ENCODE measurements at regions not wholly inside any gene's neighbourhood (a gene's known extent, or its start where the extent isn't known, plus 50 kb on each side); places are given as distances from the start of the nearest gene placed in this dataset.

DNA sequence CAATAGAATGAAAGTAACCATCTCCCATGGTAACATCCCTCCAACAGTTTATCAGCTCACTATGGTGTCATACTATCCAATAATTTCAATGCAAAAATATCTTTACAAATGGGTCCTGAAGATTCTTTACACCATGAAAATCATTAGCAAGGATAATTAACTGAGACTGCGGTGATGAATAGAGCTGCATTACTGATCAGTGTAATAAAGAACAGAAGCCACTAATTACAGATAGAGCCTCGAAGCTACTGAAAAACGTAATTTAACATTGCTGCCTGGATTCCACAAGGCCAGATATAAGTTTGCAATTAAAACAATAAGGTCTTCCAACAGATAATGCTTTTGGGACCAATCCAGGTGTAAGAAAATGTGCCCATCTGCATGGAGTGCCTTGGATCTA, 1245.8 kb upstream of the SLC39A10 start:
- TF ChIP-seq CTCF (tag by site-specific recombination; IDR thresholded peaks at IDR 0.05): no peak
- TF ChIP-seq, protein P1, sequence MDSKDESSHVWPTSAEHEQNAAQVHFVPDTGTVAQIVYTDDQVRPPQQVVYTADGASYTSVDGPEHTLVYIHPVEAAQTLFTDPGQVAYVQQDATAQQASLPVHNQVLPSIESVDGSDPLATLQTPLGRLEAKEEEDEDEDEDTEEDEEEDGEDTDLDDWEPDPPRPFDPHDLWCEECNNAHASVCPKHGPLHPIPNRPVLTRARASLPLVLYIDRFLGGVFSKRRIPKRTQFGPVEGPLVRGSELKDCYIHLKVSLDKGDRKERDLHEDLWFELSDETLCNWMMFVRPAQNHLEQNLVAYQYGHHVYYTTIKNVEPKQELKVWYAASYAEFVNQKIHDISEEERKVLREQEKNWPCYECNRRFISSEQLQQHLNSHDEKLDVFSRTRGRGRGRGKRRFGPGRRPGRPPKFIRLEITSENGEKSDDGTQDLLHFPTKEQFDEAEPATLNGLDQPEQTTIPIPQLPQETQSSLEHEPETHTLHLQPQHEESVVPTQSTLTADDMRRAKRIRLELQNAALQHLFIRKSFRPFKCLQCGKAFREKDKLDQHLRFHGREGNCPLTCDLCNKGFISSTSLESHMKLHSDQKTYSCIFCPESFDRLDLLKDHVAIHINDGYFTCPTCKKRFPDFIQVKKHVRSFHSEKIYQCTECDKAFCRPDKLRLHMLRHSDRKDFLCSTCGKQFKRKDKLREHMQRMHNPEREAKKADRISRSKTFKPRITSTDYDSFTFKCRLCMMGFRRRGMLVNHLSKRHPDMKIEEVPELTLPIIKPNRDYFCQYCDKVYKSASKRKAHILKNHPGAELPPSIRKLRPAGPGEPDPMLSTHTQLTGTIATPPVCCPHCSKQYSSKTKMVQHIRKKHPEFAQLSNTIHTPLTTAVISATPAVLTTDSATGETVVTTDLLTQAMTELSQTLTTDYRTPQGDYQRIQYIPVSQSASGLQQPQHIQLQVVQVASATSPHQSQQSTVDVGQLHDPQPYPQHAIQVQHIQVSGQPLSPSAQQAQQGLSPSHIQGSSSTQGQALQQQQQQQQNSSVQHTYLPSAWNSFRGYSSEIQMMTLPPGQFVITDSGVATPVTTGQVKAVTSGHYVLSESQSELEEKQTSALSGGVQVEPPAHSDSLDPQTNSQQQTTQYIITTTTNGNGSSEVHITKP (tag by site-specific recombination; IDR thresholded peaks at IDR 0.05): no peak
- no peak for TF ChIP-seq YY2 (tag by site-specific recombination; IDR thresholded peaks at IDR 0.05)
